ENCODE measurements at regions not wholly inside any gene's neighbourhood (a gene's known extent, or its start where the extent isn't known, plus 50 kb on each side); places are given as distances from the start of the nearest gene placed in this dataset.

DNA sequence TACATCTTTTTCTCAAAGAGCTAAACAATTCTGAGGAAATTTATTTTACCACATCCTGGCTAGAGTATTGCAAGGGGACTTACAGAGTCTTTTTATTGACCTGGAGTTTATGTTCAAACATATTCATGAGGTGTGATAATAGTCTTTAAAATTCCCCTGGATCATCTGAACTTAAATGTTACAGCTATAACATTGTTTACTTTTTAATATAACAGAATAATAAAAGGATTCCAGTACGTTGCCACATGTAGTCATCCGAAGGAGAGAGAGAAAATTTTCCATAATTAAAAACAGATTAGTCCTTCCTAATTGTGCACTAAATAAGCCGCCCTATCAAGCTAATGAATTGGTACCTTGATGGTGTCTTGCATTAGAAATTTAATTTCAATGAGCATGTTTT is 765.4 kb upstream of the MAP3K7 start:
- ChIA-PET CTCF (no interaction called here), POLR2A (no interaction called here)
- H3K27ac ChIP-seq (ENCODE audit: insufficient read depth in 1 of 2, low read depth in 1 of 2, low read length in 2 of 2, poor library complexity in 1 of 2, severe bottlenecking in 2 of 2), result no peak overlapping the region
- no peaks in the 10 kb centered on the region for H3K4me1 ChIP-seq (ENCODE audit: control extremely low read depth in 1 of 4, control insufficient read depth in 4 of 4, insufficient read depth in 4 of 4, low read length in 3 of 4)
- no peaks in the 10 kb centered on the region for H3K9me3 ChIP-seq (ENCODE audit: control extremely low read depth in 1 of 5, control insufficient read depth in 4 of 5, insufficient read depth in 2 of 5, low read depth in 1 of 5, low read length in 4 of 5)
- no peaks in the 10 kb centered on the region for H3K27me3 ChIP-seq (replicated peaks in 2 of 5; ENCODE audit: control insufficient read depth in 4 of 5, insufficient read depth in 5 of 5, low read length in 4 of 5)
- no peak overlapping the region for H3K4me3 ChIP-seq (ENCODE audit: control insufficient read depth in 1 of 7, extremely low read depth in 1 of 7, insufficient read depth in 4 of 7, low read depth in 2 of 7, low read length in 6 of 7)
- H3K36me3 ChIP-seq (ENCODE audit: control insufficient read depth in 4 of 4, insufficient read depth in 4 of 4, low read length in 3 of 4), result no peaks in the 10 kb centered on the region
- DNase-seq, result no peak
- WGBS (ENCODE audit: insufficient coverage), result no CpG with 5 or more reads among the region's 3 CpGs

DNA sequence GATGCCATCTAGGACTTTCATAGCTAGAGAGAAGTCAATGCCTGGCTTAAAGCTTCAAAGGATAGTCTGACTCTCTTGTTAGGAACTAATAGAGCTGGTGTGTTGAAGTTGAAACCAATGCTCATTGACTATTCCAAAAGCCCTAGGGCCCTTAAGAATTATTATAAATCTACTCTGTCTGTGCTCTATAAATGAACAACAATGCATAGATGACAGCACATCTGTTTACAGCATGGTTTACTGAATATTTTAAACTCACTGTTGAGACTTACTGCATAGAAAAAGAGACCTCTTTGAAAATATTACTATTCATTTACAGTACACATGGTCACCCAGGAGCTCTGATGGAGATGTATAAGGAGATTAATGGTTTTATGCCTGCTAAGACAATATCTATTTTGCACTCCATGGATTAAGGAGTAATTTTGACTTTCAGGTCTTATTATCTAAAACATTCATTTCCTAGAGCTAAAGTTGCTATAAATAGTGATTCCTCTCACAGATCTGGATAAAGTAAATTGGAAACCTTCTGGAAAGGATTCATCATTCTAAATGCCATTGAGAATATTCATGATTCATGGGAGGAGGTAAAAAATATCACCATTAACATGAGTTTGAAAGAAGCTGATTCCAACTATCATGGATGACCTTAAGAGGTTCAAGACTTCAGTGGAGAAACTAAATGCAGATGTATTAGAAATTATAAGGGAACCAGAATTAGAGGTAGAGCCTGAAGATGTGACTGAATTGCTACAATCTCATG is 763.5 kb upstream of the MAP3K7 start:
- ChIA-PET POLR2A (no interaction called here), CTCF (interaction anchor here (0.7 kb wide), 1 partner anchor 546 kb away, joined by 3 read pairs; no protein-coding TSS in a partner anchor)
- Histone ChIP-seq H3K27me3 (replicated peaks in 2 of 5; ENCODE audit: control insufficient read depth in 4 of 5, insufficient read depth in 5 of 5, low read length in 4 of 5) (no peaks in the 10 kb centered on the region), H3K27ac (ENCODE audit: insufficient read depth in 1 of 2, low read depth in 1 of 2, low read length in 2 of 2, poor library complexity in 1 of 2, severe bottlenecking in 2 of 2) (no peak overlapping the region), H3K4me3 (ENCODE audit: control insufficient read depth in 1 of 7, extremely low read depth in 1 of 7, insufficient read depth in 4 of 7, low read depth in 2 of 7, low read length in 6 of 7) (no peak overlapping the region), H3K4me1 (ENCODE audit: control extremely low read depth in 1 of 4, control insufficient read depth in 4 of 4, insufficient read depth in 4 of 4, low read length in 3 of 4) (no peaks in the 10 kb centered on the region), H3K36me3 (ENCODE audit: control insufficient read depth in 4 of 4, insufficient read depth in 4 of 4, low read length in 3 of 4) (no peaks in the 10 kb centered on the region), H3K9me3 (ENCODE audit: control extremely low read depth in 1 of 5, control insufficient read depth in 4 of 5, insufficient read depth in 2 of 5, low read depth in 1 of 5, low read length in 4 of 5) (no peaks in the 10 kb centered on the region)
- DNase-seq, result no peak

DNA sequence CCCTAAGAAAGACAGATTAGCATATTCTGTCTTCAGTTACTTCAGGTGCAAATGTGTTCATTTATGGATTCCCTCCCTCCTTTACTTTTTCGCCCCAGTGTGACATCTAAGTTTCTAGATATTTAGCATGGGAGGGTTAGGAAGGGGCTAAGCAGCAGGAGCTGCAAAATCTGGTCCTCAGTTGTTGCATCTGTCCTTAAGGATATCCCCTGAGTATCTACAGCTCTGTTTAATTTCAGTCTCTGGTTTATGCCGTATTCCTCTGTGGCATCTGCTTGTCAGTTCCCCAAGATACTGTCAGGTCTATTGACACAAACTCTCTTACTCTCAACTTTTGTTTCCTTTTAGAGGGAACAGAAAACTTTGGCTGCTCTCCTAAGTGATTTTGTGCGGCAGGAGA is 754.6 kb upstream of the MAP3K7 start:
- Histone ChIP-seq H3K36me3 (ENCODE audit: control insufficient read depth in 4 of 4, insufficient read depth in 4 of 4, low read length in 3 of 4) (no peaks in the 10 kb centered on the region), H3K9me3 (ENCODE audit: control extremely low read depth in 1 of 5, control insufficient read depth in 4 of 5, insufficient read depth in 2 of 5, low read depth in 1 of 5, low read length in 4 of 5) (no peaks in the 10 kb centered on the region), H3K4me1 (ENCODE audit: control extremely low read depth in 1 of 4, control insufficient read depth in 4 of 4, insufficient read depth in 4 of 4, low read length in 3 of 4) (no peaks in the 10 kb centered on the region), H3K27me3 (replicated peaks in 2 of 5; ENCODE audit: control insufficient read depth in 4 of 5, insufficient read depth in 5 of 5, low read length in 4 of 5) (no peaks in the 10 kb centered on the region), H3K27ac (ENCODE audit: insufficient read depth in 1 of 2, low read depth in 1 of 2, low read length in 2 of 2, poor library complexity in 1 of 2, severe bottlenecking in 2 of 2) (no peak overlapping the region), H3K4me3 (ENCODE audit: control insufficient read depth in 1 of 7, extremely low read depth in 1 of 7, insufficient read depth in 4 of 7, low read depth in 2 of 7, low read length in 6 of 7) (no peak overlapping the region)
- POLR2A ChIA-PET, result no interaction called here
- 100% methylated on average over 2 of the region's 3 CpGs for WGBS (ENCODE audit: insufficient coverage)
- no peak for DNase-seq
- CTCF ChIA-PET, result no interaction called here

DNA sequence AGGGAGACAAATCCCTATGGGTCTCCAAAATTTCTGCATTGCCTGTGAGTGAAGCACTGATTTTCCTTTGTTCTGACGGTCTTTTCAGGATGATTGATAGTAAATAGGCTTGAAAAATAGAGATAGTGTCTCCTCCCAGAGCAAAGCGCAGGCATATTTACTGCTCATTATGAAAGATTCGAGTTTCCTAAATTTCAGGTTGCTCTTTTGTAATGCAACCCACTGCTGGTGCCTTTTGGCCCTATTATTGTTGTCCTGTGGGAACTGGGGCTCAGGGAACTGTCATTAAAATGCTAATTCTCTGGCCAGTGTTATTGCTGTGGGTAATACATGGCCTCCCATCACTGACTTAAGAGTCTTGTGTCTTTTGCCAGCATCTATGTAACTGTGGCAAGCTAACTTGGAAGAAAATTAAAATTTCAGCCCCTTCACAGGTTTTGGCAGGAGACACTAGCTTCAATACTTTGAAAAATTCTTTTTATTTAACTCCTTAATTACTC is 754.1 kb upstream of the MAP3K7 start:
- no peak overlapping the region for H3K27ac ChIP-seq (ENCODE audit: insufficient read depth in 1 of 2, low read depth in 1 of 2, low read length in 2 of 2, poor library complexity in 1 of 2, severe bottlenecking in 2 of 2)
- POLR2A ChIA-PET, result no interaction called here
- DNase-seq, result no peak
- H3K4me1 ChIP-seq (ENCODE audit: control extremely low read depth in 1 of 4, control insufficient read depth in 4 of 4, insufficient read depth in 4 of 4, low read length in 3 of 4), result no peaks in the 10 kb centered on the region
- H3K4me3 ChIP-seq (ENCODE audit: control insufficient read depth in 1 of 7, extremely low read depth in 1 of 7, insufficient read depth in 4 of 7, low read depth in 2 of 7, low read length in 6 of 7), result no peak overlapping the region
- no peaks in the 10 kb centered on the region for H3K9me3 ChIP-seq (ENCODE audit: control extremely low read depth in 1 of 5, control insufficient read depth in 4 of 5, insufficient read depth in 2 of 5, low read depth in 1 of 5, low read length in 4 of 5)
- 100% methylated on average over 3 of the region's 3 CpGs for WGBS (ENCODE audit: insufficient coverage)
- H3K36me3 ChIP-seq (ENCODE audit: control insufficient read depth in 4 of 4, insufficient read depth in 4 of 4, low read length in 3 of 4), result no peaks in the 10 kb centered on the region
- H3K27me3 ChIP-seq (replicated peaks in 2 of 5; ENCODE audit: control insufficient read depth in 4 of 5, insufficient read depth in 5 of 5, low read length in 4 of 5), result no peaks in the 10 kb centered on the region
- CTCF ChIA-PET, result no interaction called here

DNA sequence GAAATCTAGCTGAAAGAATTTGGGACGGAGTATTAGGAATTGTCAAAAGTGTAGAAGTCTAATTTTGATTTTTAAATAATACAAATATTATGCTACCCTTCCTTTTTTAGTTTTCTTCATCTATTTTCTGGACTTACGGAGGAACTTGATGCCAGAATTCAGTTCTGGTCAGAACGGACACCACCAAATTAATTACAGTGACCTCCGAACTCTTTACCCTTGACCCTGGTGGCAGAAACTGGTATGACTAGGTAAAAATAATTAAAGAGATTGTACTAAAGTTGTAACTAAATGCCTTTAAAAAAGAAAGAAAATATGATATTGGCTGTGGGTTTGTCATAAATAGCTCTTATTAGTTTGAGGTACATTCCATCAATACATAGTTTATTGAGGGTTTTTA is 751.1 kb upstream of the MAP3K7 start:
- Histone ChIP-seq H3K4me1 (ENCODE audit: control extremely low read depth in 1 of 4, control insufficient read depth in 4 of 4, insufficient read depth in 4 of 4, low read length in 3 of 4) (no peaks in the 10 kb centered on the region), H3K27ac (ENCODE audit: insufficient read depth in 1 of 2, low read depth in 1 of 2, low read length in 2 of 2, poor library complexity in 1 of 2, severe bottlenecking in 2 of 2) (no peak overlapping the region), H3K27me3 (replicated peaks in 2 of 5; ENCODE audit: control insufficient read depth in 4 of 5, insufficient read depth in 5 of 5, low read length in 4 of 5) (no peaks in the 10 kb centered on the region), H3K36me3 (ENCODE audit: control insufficient read depth in 4 of 4, insufficient read depth in 4 of 4, low read length in 3 of 4) (no peaks in the 10 kb centered on the region), H3K4me3 (ENCODE audit: control insufficient read depth in 1 of 7, extremely low read depth in 1 of 7, insufficient read depth in 4 of 7, low read depth in 2 of 7, low read length in 6 of 7) (no peak overlapping the region), H3K9me3 (ENCODE audit: control extremely low read depth in 1 of 5, control insufficient read depth in 4 of 5, insufficient read depth in 2 of 5, low read depth in 1 of 5, low read length in 4 of 5) (no peaks in the 10 kb centered on the region)
- WGBS (ENCODE audit: insufficient coverage), result no CpG with 5 or more reads among the region's 4 CpGs
- ChIA-PET CTCF (no interaction called here), POLR2A (no interaction called here)
- DNase-seq, result no peak

DNA sequence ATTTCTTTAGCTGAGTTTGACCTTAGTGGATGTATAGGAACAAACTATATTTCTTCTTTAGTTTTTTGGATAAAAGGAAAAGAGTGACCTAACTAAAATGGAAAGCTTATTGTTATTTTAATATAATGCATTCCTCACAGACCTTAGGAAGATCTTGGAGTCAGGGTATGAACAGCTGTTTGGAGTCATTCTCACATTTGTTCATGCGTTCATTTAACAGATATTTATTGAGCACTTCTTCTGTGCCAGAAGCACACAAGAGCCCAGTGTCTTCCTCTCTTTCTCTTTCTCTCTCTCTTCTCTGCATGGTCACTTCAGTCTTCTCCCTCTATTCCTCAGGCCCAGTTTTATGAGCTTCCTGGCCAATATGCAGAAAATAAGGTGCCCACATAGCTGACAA is 744.0 kb upstream of the MAP3K7 start:
- H3K4me3 ChIP-seq (ENCODE audit: control insufficient read depth in 1 of 7, extremely low read depth in 1 of 7, insufficient read depth in 4 of 7, low read depth in 2 of 7, low read length in 6 of 7), result no peak overlapping the region
- H3K36me3 ChIP-seq (ENCODE audit: control insufficient read depth in 4 of 4, insufficient read depth in 4 of 4, low read length in 3 of 4), result no peaks in the 10 kb centered on the region
- H3K27ac ChIP-seq (ENCODE audit: insufficient read depth in 1 of 2, low read depth in 1 of 2, low read length in 2 of 2, poor library complexity in 1 of 2, severe bottlenecking in 2 of 2), result no peak overlapping the region
- no peaks in the 10 kb centered on the region for H3K27me3 ChIP-seq (replicated peaks in 2 of 5; ENCODE audit: control insufficient read depth in 4 of 5, insufficient read depth in 5 of 5, low read length in 4 of 5)
- ChIA-PET CTCF (interaction anchor here (0.6 to 1.7 kb wide), 4 partner anchors 11 to 1312 kb away, joined by 3 to 5 read pairs (median 3); no protein-coding TSS in a partner anchor), POLR2A (no interaction called here)
- H3K9me3 ChIP-seq (ENCODE audit: control extremely low read depth in 1 of 5, control insufficient read depth in 4 of 5, insufficient read depth in 2 of 5, low read depth in 1 of 5, low read length in 4 of 5), result no peaks in the 10 kb centered on the region
- H3K4me1 ChIP-seq (ENCODE audit: control extremely low read depth in 1 of 4, control insufficient read depth in 4 of 4, insufficient read depth in 4 of 4, low read length in 3 of 4), result no peaks in the 10 kb centered on the region
- no CpG with 5 or more reads among the region's 1 CpG for WGBS (ENCODE audit: insufficient coverage)
- DNase-seq, result no peak

DNA sequence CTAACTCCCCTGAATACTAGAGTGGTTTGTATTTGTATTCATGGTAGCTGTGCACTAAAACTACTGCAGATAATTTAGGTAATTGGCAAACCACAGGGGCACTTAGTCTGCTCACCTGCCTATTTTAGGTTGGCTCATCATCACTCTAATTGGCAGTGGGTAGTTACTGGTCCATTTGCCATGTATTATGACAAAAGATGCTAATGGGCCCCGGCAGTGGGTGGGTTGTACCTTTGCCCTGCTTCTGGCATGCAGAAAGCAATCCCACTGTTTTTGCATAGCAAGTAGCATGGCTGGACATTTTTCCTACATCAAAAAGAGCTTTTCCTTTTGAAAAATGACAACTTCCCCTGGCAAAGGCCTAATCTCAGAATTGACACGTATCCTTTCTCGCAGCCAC is 741.4 kb upstream of the MAP3K7 start:
- Histone ChIP-seq H3K9me3 (ENCODE audit: control extremely low read depth in 1 of 5, control insufficient read depth in 4 of 5, insufficient read depth in 2 of 5, low read depth in 1 of 5, low read length in 4 of 5) (no peaks in the 10 kb centered on the region), H3K36me3 (ENCODE audit: control insufficient read depth in 4 of 4, insufficient read depth in 4 of 4, low read length in 3 of 4) (no peaks in the 10 kb centered on the region), H3K27ac (ENCODE audit: insufficient read depth in 1 of 2, low read depth in 1 of 2, low read length in 2 of 2, poor library complexity in 1 of 2, severe bottlenecking in 2 of 2) (no peak overlapping the region), H3K4me3 (ENCODE audit: control insufficient read depth in 1 of 7, extremely low read depth in 1 of 7, insufficient read depth in 4 of 7, low read depth in 2 of 7, low read length in 6 of 7) (no peak overlapping the region), H3K27me3 (replicated peaks in 2 of 5; ENCODE audit: control insufficient read depth in 4 of 5, insufficient read depth in 5 of 5, low read length in 4 of 5) (no peaks in the 10 kb centered on the region), H3K4me1 (ENCODE audit: control extremely low read depth in 1 of 4, control insufficient read depth in 4 of 4, insufficient read depth in 4 of 4, low read length in 3 of 4) (no peaks in the 10 kb centered on the region)
- WGBS (ENCODE audit: insufficient coverage), result 90% methylated on average over 3 of the region's 3 CpGs
- ChIA-PET POLR2A (no interaction called here), CTCF (no interaction called here)
- DNase-seq, result no peak

Data from common myeloid progenitor, CD34-positive (primary cell).